HG02571 (cell line): ENCODE measurements at regions not wholly inside any gene's neighbourhood (a gene's known extent, or its start where the extent isn't known, plus 50 kb on each side); places are given as distances from the start of the nearest gene placed in this dataset.

Experiments used
- ATAC-seq: cut with Tn5 transposase; IDR thresholded peaks from one replicate; pipeline ENCODE4 v1.9.1; 2021; ENCODE audit warnings: mild to moderate bottlenecking, moderate library complexity; ENCODE audit not compliant: unreplicated experiment

GRCh38 chr5:121175986-121176385 is 675.7 kb upstream of the FTMT start:
- ATAC-seq, result no peak

GRCh38 chr5:121182788-121183490 is 668.7 kb upstream of the FTMT start:
- no peak for ATAC-seq

GRCh38 chr5:121188849-121189248 is 662.8 kb upstream of the FTMT start:
- no peak for ATAC-seq

- no peak for ATAC-seq
These were observed 662.1 kb upstream of the FTMT start for GRCh38 chr5:121189342-121190305.

- ATAC-seq, result no peak
These were observed 652.3 kb upstream of the FTMT start for GRCh38 chr5:121199216-121199999.

- no peak for ATAC-seq
These were observed 633.6 kb upstream of the FTMT start for GRCh38 chr5:121218086-121218485.

GRCh38 chr5:121221483-121221882 is 630.2 kb upstream of the FTMT start:
- ATAC-seq, result no peak

- ATAC-seq, result no peak
These were observed 624.9 kb upstream of the FTMT start for GRCh38 chr5:121226765-121227164.

GRCh38 chr5:121239951-121240350 is 611.7 kb upstream of the FTMT start:
- ATAC-seq, result no peak

- ATAC-seq, result no peak
These were observed 604.7 kb upstream of the FTMT start for GRCh38 chr5:121246971-121247370.

- no peak for ATAC-seq
These were observed 599.7 kb upstream of the FTMT start for GRCh38 chr5:121251954-121252353.

GRCh38 chr5:121257621-121258020 is 594.1 kb upstream of the FTMT start:
- ATAC-seq, result no peak

GRCh38 chr5:121263456-121263855 is 588.2 kb upstream of the FTMT start:
- no peak for ATAC-seq

- no peak for ATAC-seq
These were observed 587.1 kb upstream of the FTMT start for GRCh38 chr5:121264605-121265004.

GRCh38 chr5:121271546-121271945 is 580.1 kb upstream of the FTMT start:
- no peak for ATAC-seq

- no peak for ATAC-seq
These were observed 577.7 kb upstream of the FTMT start for GRCh38 chr5:121273833-121274433.

- no peak for ATAC-seq
These were observed 571.9 kb upstream of the FTMT start for GRCh38 chr5:121279801-121280200.

GRCh38 chr5:121285801-121286521 is 565.7 kb upstream of the FTMT start:
- ATAC-seq, result no peak

- ATAC-seq, result no peak
These were observed 562.9 kb upstream of the FTMT start for GRCh38 chr5:121288781-121289180.

GRCh38 chr5:121292664-121293063 is 559.0 kb upstream of the FTMT start:
- ATAC-seq, result no peak
